ENCODE measurements at regions not wholly inside any gene's neighbourhood (a gene's known extent, or its start where the extent isn't known, plus 50 kb on each side); places are given as distances from the start of the nearest gene placed in this dataset.

DNA sequence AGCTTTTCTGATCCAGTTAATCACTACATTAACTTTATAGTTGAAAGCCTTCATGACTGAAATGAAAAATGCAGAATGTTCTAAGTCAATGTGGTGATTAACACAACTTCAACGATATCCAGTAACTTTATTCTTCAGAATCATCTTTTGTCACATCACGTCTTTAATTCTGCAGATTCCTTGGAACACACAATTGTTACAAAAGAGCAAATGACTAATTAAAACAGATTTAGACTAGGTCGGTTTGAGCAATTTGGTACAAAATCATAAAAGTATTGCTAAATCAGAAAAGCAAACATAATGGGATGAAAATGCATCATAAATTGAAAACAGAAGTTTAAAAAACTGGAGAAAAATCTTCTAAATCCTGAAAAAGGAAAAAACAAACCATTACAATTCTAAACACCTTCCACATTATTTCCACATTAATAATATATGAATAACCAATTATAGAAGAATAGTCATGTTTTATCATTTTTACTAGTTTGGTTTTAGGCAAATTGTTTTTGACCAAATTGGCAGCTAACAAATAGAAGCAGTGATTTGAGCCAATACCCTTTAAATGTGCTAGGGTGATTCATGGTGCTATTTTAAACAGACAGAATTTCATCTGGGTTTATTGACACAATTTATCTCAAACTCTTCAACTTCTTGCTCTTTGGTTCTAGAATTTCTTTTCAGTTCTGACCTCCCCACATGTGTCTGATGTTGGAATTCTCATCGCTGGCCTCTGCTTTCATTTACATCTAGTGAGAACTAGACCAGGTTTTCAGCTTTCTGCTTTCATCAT is 468.1 kb upstream of the PTBP2 start:
- TF ChIP-seq ELF1 (IDR thresholded peaks at IDR 0.05) (no peak), EP300 (IDR thresholded peaks at IDR 0.05; ENCODE audit: borderline replicate concordance in 1 of 2, low read depth in 1 of 2, low read length in 1 of 2) (no peak), FOXM1 (IDR thresholded peaks at IDR 0.05; ENCODE audit: low read depth) (no peak), CHD2 (IDR thresholded peaks at IDR 0.05; ENCODE audit: low read length, partially characterized antibody) (no peak), POLR2AphosphoS5 (IDR thresholded peaks at IDR 0.05; ENCODE audit: low read depth, low read length) (no peak), SMC3 (IDR thresholded peaks at IDR 0.05; ENCODE audit: low read depth, low read length) (no peak), TAF1 (IDR thresholded peaks at IDR 0.05; ENCODE audit: borderline replicate concordance, low read depth, low read length) (no peak)
- TF ChIP-seq, protein P1, sequence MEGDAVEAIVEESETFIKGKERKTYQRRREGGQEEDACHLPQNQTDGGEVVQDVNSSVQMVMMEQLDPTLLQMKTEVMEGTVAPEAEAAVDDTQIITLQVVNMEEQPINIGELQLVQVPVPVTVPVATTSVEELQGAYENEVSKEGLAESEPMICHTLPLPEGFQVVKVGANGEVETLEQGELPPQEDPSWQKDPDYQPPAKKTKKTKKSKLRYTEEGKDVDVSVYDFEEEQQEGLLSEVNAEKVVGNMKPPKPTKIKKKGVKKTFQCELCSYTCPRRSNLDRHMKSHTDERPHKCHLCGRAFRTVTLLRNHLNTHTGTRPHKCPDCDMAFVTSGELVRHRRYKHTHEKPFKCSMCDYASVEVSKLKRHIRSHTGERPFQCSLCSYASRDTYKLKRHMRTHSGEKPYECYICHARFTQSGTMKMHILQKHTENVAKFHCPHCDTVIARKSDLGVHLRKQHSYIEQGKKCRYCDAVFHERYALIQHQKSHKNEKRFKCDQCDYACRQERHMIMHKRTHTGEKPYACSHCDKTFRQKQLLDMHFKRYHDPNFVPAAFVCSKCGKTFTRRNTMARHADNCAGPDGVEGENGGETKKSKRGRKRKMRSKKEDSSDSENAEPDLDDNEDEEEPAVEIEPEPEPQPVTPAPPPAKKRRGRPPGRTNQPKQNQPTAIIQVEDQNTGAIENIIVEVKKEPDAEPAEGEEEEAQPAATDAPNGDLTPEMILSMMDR (IDR thresholded peaks at IDR 0.05): no peak
- TF ChIP-seq, protein P2, sequence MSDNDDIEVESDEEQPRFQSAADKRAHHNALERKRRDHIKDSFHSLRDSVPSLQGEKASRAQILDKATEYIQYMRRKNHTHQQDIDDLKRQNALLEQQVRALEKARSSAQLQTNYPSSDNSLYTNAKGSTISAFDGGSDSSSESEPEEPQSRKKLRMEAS (IDR thresholded peaks at IDR 0.05; ENCODE audit: low read depth): no peak
- TF ChIP-seq, protein P3, sequence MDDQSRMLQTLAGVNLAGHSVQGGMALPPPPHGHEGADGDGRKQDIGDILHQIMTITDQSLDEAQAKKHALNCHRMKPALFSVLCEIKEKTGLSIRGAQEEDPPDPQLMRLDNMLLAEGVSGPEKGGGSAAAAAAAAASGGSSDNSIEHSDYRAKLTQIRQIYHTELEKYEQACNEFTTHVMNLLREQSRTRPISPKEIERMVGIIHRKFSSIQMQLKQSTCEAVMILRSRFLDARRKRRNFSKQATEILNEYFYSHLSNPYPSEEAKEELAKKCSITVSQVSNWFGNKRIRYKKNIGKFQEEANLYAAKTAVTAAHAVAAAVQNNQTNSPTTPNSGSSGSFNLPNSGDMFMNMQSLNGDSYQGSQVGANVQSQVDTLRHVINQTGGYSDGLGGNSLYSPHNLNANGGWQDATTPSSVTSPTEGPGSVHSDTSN (IDR thresholded peaks at IDR 0.05): no peak
- TF ChIP-seq, protein P4, sequence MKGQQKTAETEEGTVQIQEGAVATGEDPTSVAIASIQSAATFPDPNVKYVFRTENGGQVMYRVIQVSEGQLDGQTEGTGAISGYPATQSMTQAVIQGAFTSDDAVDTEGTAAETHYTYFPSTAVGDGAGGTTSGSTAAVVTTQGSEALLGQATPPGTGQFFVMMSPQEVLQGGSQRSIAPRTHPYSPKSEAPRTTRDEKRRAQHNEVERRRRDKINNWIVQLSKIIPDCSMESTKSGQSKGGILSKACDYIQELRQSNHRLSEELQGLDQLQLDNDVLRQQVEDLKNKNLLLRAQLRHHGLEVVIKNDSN (IDR thresholded peaks at IDR 0.05; ENCODE audit: borderline replicate concordance, low read depth): no peak

Measured in SK-N-SH (cell line).